DMS 273 (cell line): ENCODE measurements at regions not wholly inside any gene's neighbourhood (a gene's known extent, or its start where the extent isn't known, plus 50 kb on each side); places are given as distances from the start of the nearest gene placed in this dataset.
"Not testable (repeated sequence)": the region's sequence is repeated elsewhere in the genome, so short reads cannot be mapped to it uniquely, and the experiment has no call there.

ENCODE experiments used
- DNase-seq: peaks from one replicate; lab custom pipeline; 2025; ENCODE audit not compliant: unreplicated experiment; lab: John Stamatoyannopoulos, UW

- DNase-seq, result no peak
Observed at GRCh38 chr16:65716737-65717700, 595.2 kb upstream of the CDH11 start.

- DNase-seq, result no peak
Observed at GRCh38 chr16:65713181-65713808, 591.4 kb upstream of the CDH11 start.

- DNase-seq, result no peak
Observed at GRCh38 chr16:65710107-65710506, 588.2 kb upstream of the CDH11 start.

- DNase-seq, result peak; percentile 2
Observed at GRCh38 chr16:65704866-65705265, 583.0 kb upstream of the CDH11 start.

GRCh38 chr16:65702707-65703402, 581.0 kb upstream of the CDH11 start:
- no peak for DNase-seq

- DNase-seq, result no peak
Observed at GRCh38 chr16:65700596-65700995, 578.7 kb upstream of the CDH11 start.

- no peak for DNase-seq
Observed at GRCh38 chr16:65698791-65699321, 577.0 kb upstream of the CDH11 start.

GRCh38 chr16:65697521-65697920, 575.7 kb upstream of the CDH11 start:
- no peak for DNase-seq

GRCh38 chr16:65697065-65697464, 575.2 kb upstream of the CDH11 start:
- no peak for DNase-seq

GRCh38 chr16:65691846-65692245, 570.0 kb upstream of the CDH11 start:
- DNase-seq, result not testable (repeated sequence)

GRCh38 chr16:65689726-65690125, 567.9 kb upstream of the CDH11 start:
- no peak for DNase-seq

- DNase-seq, result no peak
Observed at GRCh38 chr16:65688301-65688700, 566.4 kb upstream of the CDH11 start.

- peak; percentile 2 for DNase-seq
Observed at GRCh38 chr16:65684230-65684629, 562.4 kb upstream of the CDH11 start.

GRCh38 chr16:65681406-65681805, 559.5 kb upstream of the CDH11 start:
- DNase-seq, result no peak

GRCh38 chr16:65679785-65680184, 557.9 kb upstream of the CDH11 start:
- DNase-seq, result no peak

GRCh38 chr16:65675161-65675560, 553.3 kb upstream of the CDH11 start:
- no peak for DNase-seq

GRCh38 chr16:65672960-65673359, 551.1 kb upstream of the CDH11 start:
- no peak for DNase-seq

GRCh38 chr16:65671071-65671470, 549.2 kb upstream of the CDH11 start:
- no peak for DNase-seq

GRCh38 chr16:65668064-65668595, 546.3 kb upstream of the CDH11 start:
- no peak for DNase-seq

GRCh38 chr16:65667011-65667578, 545.2 kb upstream of the CDH11 start:
- no peak for DNase-seq
